ENCODE measurements at regions not wholly inside any gene's neighbourhood (a gene's known extent, or its start where the extent isn't known, plus 50 kb on each side); places are given as distances from the start of the nearest gene placed in this dataset.

DNA sequence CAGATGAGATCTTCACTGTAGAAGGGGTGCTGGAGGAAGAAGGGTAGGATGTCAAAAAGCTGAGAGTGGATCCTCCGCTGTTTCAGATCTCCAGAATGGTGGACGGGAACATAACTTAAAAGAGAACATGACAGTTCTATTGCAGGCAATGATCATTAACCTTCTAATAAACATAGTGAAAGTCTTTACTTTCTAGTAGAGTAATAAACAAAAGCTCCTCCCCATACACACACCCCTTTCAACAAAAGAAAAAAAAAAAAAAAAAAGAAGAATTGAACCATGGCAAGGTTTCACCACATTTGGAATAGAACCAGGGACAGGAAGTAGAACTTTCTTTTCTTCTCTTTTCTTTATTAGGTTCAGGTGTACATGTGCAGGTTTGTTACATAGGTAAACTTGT, 768.1 kb upstream of the RIOK2 start:
- H3K4me3 ChIP-seq (ENCODE audit: low read depth, low read length): no peak overlapping the region
- FAIRE-seq (no peak), DNase-seq (ENCODE audit: low read depth) (no peak)
- H3K27me3 ChIP-seq (ENCODE audit: control insufficient read depth, insufficient read depth, low read length): no peaks in the 10 kb centered on the region
- H3K36me3 ChIP-seq (ENCODE audit: control insufficient read depth, insufficient read depth, low read length): no peaks in the 10 kb centered on the region
- TF ChIP-seq, protein P1, sequence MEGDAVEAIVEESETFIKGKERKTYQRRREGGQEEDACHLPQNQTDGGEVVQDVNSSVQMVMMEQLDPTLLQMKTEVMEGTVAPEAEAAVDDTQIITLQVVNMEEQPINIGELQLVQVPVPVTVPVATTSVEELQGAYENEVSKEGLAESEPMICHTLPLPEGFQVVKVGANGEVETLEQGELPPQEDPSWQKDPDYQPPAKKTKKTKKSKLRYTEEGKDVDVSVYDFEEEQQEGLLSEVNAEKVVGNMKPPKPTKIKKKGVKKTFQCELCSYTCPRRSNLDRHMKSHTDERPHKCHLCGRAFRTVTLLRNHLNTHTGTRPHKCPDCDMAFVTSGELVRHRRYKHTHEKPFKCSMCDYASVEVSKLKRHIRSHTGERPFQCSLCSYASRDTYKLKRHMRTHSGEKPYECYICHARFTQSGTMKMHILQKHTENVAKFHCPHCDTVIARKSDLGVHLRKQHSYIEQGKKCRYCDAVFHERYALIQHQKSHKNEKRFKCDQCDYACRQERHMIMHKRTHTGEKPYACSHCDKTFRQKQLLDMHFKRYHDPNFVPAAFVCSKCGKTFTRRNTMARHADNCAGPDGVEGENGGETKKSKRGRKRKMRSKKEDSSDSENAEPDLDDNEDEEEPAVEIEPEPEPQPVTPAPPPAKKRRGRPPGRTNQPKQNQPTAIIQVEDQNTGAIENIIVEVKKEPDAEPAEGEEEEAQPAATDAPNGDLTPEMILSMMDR (IDR thresholded peaks at IDR 0.05; ENCODE audit: insufficient read depth, low read length, severe bottlenecking): no peak

DNA sequence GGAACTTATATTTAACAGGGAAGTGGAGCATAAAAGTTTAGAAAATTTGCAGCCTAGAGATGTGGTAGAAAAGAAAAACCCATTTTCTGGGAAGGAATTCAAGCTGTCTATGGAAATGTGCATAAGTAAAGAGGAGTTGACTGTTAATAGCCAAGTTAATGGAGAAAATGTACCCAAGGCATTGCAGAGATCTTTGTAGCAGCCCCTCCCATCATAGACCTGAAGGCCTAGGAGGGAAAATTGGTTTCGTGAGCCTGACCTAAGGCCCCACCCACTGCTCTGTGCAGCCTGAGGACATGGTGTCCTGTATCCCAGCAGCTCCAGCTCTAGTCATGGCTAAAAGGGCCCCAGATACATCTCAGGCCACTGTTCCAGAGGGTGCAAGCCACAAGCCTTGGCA, 772.4 kb upstream of the RIOK2 start:
- H3K4me3 ChIP-seq (ENCODE audit: low read depth, low read length): no peak overlapping the region
- no peak for DNase-seq (ENCODE audit: low read depth)
- TF ChIP-seq, protein P1 (IDR thresholded peaks at IDR 0.05; ENCODE audit: insufficient read depth, low read length, severe bottlenecking): no peak
- no peaks in the 10 kb centered on the region for H3K27me3 ChIP-seq (ENCODE audit: control insufficient read depth, insufficient read depth, low read length)
- FAIRE-seq: no peak
- no peaks in the 10 kb centered on the region for H3K36me3 ChIP-seq (ENCODE audit: control insufficient read depth, insufficient read depth, low read length)

DNA sequence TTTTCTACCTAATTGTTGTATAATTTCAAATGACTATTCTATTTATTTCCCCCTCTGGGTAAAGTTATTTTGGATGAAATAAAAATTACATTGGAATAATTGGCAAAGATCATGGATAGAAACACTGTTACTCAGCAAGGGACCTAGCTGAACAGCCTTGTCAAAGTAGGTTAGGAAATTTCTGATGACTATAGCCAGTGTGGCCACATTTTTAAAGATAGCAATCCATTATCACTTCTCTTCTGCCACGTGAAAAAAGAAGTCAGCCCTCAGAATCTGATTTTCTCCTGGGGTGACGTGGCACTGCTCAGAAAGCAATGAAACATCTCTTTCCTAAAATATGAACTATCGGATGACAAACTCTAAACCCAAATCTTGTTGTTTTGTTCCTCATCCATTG, 784.2 kb upstream of the RIOK2 start:
- Histone ChIP-seq H3K4me3 (ENCODE audit: low read depth, low read length) (no peak overlapping the region), H3K27me3 (ENCODE audit: control insufficient read depth, insufficient read depth, low read length) (no peaks in the 10 kb centered on the region), H3K36me3 (ENCODE audit: control insufficient read depth, insufficient read depth, low read length) (no peaks in the 10 kb centered on the region)
- FAIRE-seq: no peak
- TF ChIP-seq, protein P1 (IDR thresholded peaks at IDR 0.05; ENCODE audit: insufficient read depth, low read length, severe bottlenecking): no peak
- no peak for DNase-seq (ENCODE audit: low read depth)

DNA sequence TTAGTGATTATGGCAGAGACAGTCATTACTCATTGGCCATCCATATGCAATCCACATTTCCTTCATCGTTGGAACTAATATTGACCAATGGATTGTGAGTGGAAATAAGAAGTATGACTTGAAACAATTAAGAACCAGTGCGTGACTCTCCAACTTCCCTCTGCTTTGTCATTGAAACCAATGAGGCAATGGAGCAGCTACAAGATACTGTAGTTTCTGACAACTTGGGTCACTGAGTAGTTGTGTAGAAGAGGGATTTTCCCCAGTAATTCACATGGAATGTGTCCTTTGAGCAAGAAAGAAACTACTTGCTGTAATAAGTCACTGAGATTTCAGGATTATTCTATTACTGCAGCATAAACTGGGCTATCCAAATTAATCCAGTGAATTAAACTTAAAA, 785.3 kb upstream of the RIOK2 start:
- Histone ChIP-seq H3K36me3 (ENCODE audit: control insufficient read depth, insufficient read depth, low read length) (no peaks in the 10 kb centered on the region), H3K27me3 (ENCODE audit: control insufficient read depth, insufficient read depth, low read length) (no peaks in the 10 kb centered on the region), H3K4me3 (ENCODE audit: low read depth, low read length) (no peak overlapping the region)
- TF ChIP-seq, protein P1 (IDR thresholded peaks at IDR 0.05; ENCODE audit: insufficient read depth, low read length, severe bottlenecking): no peak
- no peak for DNase-seq (ENCODE audit: low read depth)
- no peak for FAIRE-seq

- Histone ChIP-seq H3K4me3 (ENCODE audit: low read depth, low read length) (no peak overlapping the region), H3K27me3 (ENCODE audit: control insufficient read depth, insufficient read depth, low read length) (no peaks in the 10 kb centered on the region), H3K36me3 (ENCODE audit: control insufficient read depth, insufficient read depth, low read length) (no peaks in the 10 kb centered on the region)
- no peak for FAIRE-seq
- no peak for DNase-seq (ENCODE audit: low read depth)
- TF ChIP-seq, protein P1 (IDR thresholded peaks at IDR 0.05; ENCODE audit: insufficient read depth, low read length, severe bottlenecking): no peak
Measured at GRCh38 chr5:97979740-97980139, 793.7 kb upstream of the RGMB start.

- FAIRE-seq: no peak
- TF ChIP-seq, protein P1 (IDR thresholded peaks at IDR 0.05; ENCODE audit: insufficient read depth, low read length, severe bottlenecking): no peak
Measured at GRCh38 chr5:97980291-97980690, 793.2 kb upstream of the RGMB start.

More at GRCh38 chr5:97980291-97980690, 793.2 kb upstream of the RGMB start:
- H3K27me3 ChIP-seq (ENCODE audit: control insufficient read depth, insufficient read depth, low read length): no peaks in the 10 kb centered on the region
- no peak for DNase-seq (ENCODE audit: low read depth)
- no peak overlapping the region for H3K4me3 ChIP-seq (ENCODE audit: low read depth, low read length)
- no peaks in the 10 kb centered on the region for H3K36me3 ChIP-seq (ENCODE audit: control insufficient read depth, insufficient read depth, low read length)
